A549 (cell line): ENCODE measurements at regions not wholly inside any gene's neighbourhood (a gene's known extent, or its start where the extent isn't known, plus 50 kb on each side); places are given as distances from the start of the nearest gene placed in this dataset.
A peak's percentile ranks its signal among the peaks of the same experiment; 100 is the strongest.

Experiments used
- ATAC-seq, 2 experiments: fragments of 200-7000 bp in 1 of 2; fragments of >200 bp in 1 of 2; cut with Nextera tagmentation in 1 of 2; cut with Tn5 transposase in 1 of 2; 3 replicates each; pipeline versions ENCODE4 v1.8.0 to v1.9.1; 2018 to 2020; ENCODE audit warnings: mild to moderate bottlenecking in 1 of 2, moderate library complexity in 1 of 2
- CTCF ChIA-PET: fragments of 300-600 bp; sonication (Branson Sonifier 250); formaldehyde crosslinking; extraction: SDS; loops from one replicate; lab custom pipeline; 2021; ENCODE audit warnings: antibody characterized with exemption, inconsistent platforms; lab: Yijun Ruan, JAX
- POLR2A ChIA-PET: fragments of 350-600 bp; formaldehyde crosslinking; extraction: SDS; loops from one replicate; lab custom pipeline; 2021; ENCODE audit warnings: antibody characterized with exemption, inconsistent platforms; lab: Yijun Ruan, JAX
- DNase-seq, 2 experiments: peaks; one replicate each; pipeline versions ENCODE4 v3.0.0 to v3.0.0-alpha.2; 2011 to 2016; ENCODE audit warnings: low read depth in 1 of 2, low spot score in 1 of 2
- FAIRE-seq: peaks from 2 replicates; lab custom pipeline; 2011; peaks lifted over from hg19 to GRCh38; lab: Jason Lieb, UNC
- H3K27ac ChIP-seq, 2 experiments: fragments of >200 bp; sonication (Bioruptor Twin); formaldehyde crosslinking; 3 replicates each; pipeline ENCODE4 v1.5.1; 2016 to 2017
- H3K4me1 ChIP-seq: fragments of >200 bp; sonication (Bioruptor Twin); formaldehyde crosslinking; 3 replicates; pipeline ENCODE4 v1.6.1; 2016
- H3K4me2 ChIP-seq: fragments of >200 bp; sonication (Bioruptor Twin); formaldehyde crosslinking; 3 replicates; pipeline ENCODE4 v1.6.1; 2016
- H3K4me3 ChIP-seq: fragments of >200 bp; sonication (Bioruptor Twin); formaldehyde crosslinking; 3 replicates; pipeline ENCODE4 v1.5.1; 2016
- H3K9me3 ChIP-seq: fragments of >200 bp; sonication (Bioruptor Twin); formaldehyde crosslinking; 3 replicates; pipeline ENCODE4 v1.6.1; 2016
- CBX8 ChIP-seq: fragments of 200-600 bp; sonication (generic); IDR thresholded peaks from 2 replicates; pipeline ENCODE4 v1.6.1; 2016
- ELK1 ChIP-seq: fragments of 150-350 bp; IDR thresholded peaks from 2 replicates; pipeline ENCODE4 v1.6.1; 2014; ENCODE audit warnings: low read depth, mild to moderate bottlenecking, low read length
- ESRRA ChIP-seq: fragments of 150-350 bp; IDR thresholded peaks from 2 replicates; pipeline ENCODE4 v1.6.1; 2014; ENCODE audit warnings: mild to moderate bottlenecking, low read length, borderline replicate concordance
- FOSB ChIP-seq: fragments of 250-450 bp; sonication (Bioruptor Pico); IDR thresholded peaks from 2 replicates; pipeline ENCODE4 v1.5.0; 2020; ENCODE audit warnings: mild to moderate bottlenecking, moderate library complexity
- FOXS1 ChIP-seq: fragments of 250-450 bp; sonication (Bioruptor Pico); IDR thresholded peaks from 2 replicates; pipeline ENCODE4 v1.5.0; 2020; ENCODE audit warnings: mild to moderate bottlenecking, moderate library complexity
- GATA3 ChIP-seq: IDR thresholded peaks from 2 replicates; pipeline ENCODE4 v1.6.1; 2012; ENCODE audit warnings: borderline replicate concordance
- HDAC2 ChIP-seq: fragments of 200-600 bp; sonication (generic); IDR thresholded peaks from 2 replicates; pipeline ENCODE4 v1.6.1; 2016
- HOXB5 ChIP-seq: fragments of 250-450 bp; sonication (Bioruptor Pico); IDR thresholded peaks from 2 replicates; pipeline ENCODE4 v1.5.0; 2020; ENCODE audit warnings: mild to moderate bottlenecking, moderate library complexity
- JUNB ChIP-seq: fragments of >200 bp; sonication (Bioruptor Twin); formaldehyde crosslinking; IDR thresholded peaks from 2 replicates; pipeline ENCODE4 v1.6.1; 2016
- KDM5A ChIP-seq: fragments of 200-600 bp; sonication (generic); IDR thresholded peaks from 2 replicates; pipeline ENCODE4 v1.6.1; 2016; ENCODE audit warnings: antibody characterized with exemption, mild to moderate bottlenecking
- MAFK ChIP-seq: fragments of 450-650 bp; IDR thresholded peaks from 2 replicates; pipeline ENCODE4 v1.6.1; 2014; ENCODE audit not compliant: partially characterized antibody
- NPAS2 ChIP-seq: fragments of 250-450 bp; sonication (Bioruptor Pico); IDR thresholded peaks from 2 replicates; pipeline ENCODE4 v1.8.0; 2022; ENCODE audit warnings: mild to moderate bottlenecking, moderate library complexity, borderline replicate concordance
- PBX3 ChIP-seq: IDR thresholded peaks from 2 replicates; pipeline ENCODE4 v1.6.1; 2012
- POLR2AphosphoS2 ChIP-seq: conservative IDR thresholded peaks from 2 replicates; pipeline ENCODE4 v1.6.1; 2012; ENCODE audit warnings: low read length, improper control_type of control experiment, inconsistent platforms
- RARB ChIP-seq: fragments of 250-450 bp; sonication (Bioruptor Pico); IDR thresholded peaks from 2 replicates; pipeline ENCODE4 v1.8.0; 2021; ENCODE audit warnings: mild to moderate bottlenecking, moderate library complexity
- SMC3 ChIP-seq: fragments of >200 bp; sonication (Bioruptor Twin); formaldehyde crosslinking; IDR thresholded peaks from 3 replicates; pipeline ENCODE4 v1.6.1; 2018; ENCODE audit warnings: inconsistent platforms
- TFCP2L1 ChIP-seq: fragments of 250-450 bp; sonication (Bioruptor Pico); IDR thresholded peaks from 2 replicates; pipeline ENCODE4 v1.5.0; 2021; ENCODE audit warnings: mild to moderate bottlenecking
- ZFP36 ChIP-seq: fragments of 450-650 bp; IDR thresholded peaks from 2 replicates; pipeline ENCODE4 v1.6.1; 2014; ENCODE audit warnings: borderline replicate concordance; ENCODE audit not compliant: partially characterized antibody
- ZSCAN20 ChIP-seq: fragments of 250-450 bp; sonication (Bioruptor Pico); IDR thresholded peaks from 2 replicates; pipeline ENCODE4 v1.8.0; 2022; ENCODE audit warnings: mild to moderate bottlenecking, moderate library complexity
- WGBS: methylation state at CpG from one replicate; pipeline ENCODE4 v1.1.6; 2017; ENCODE audit errors: missing lambda C conversion rate; 5-methylcytosine and 5-hydroxymethylcytosine counted together
- TF ChIP-seq, protein P1 (sequence below): IDR thresholded peaks from 2 replicates; pipeline ENCODE4 v1.6.1; 2012; ENCODE audit warnings: low read depth, borderline replicate concordance
- TF ChIP-seq, protein P2 (sequence below): fragments of >200 bp; sonication (Bioruptor Twin); formaldehyde crosslinking; IDR thresholded peaks from 3 replicates; pipeline ENCODE4 v1.5.1; 2016

- FAIRE-seq, result no peak
- peaks cover 21% of the 10 kb centered on the region for H3K4me1 ChIP-seq
- POLR2A ChIA-PET, result interaction anchor here (1.1 kb wide), 1 partner anchor 39 kb away, joined by 4 read pairs; no protein-coding TSS in a partner anchor
- 93% methylated on average over 10 of the region's 10 CpGs for WGBS
- H3K4me2 ChIP-seq, result no peak overlapping the region
- H3K9me3 ChIP-seq, result no peaks in the 10 kb centered on the region
- H3K27ac ChIP-seq, result no peak overlapping the region
- CTCF ChIA-PET, result interaction anchor here (1.1 to 1.8 kb wide), 2 partner anchors 152 to 198 kb away, joined by 3 to 10 read pairs; no protein-coding TSS in a partner anchor
- no peak for ATAC-seq
- no peak overlapping the region for H3K4me3 ChIP-seq
- TF ChIP-seq POLR2AphosphoS2, result no peak
- no peak for TF ChIP-seq GATA3
- TF ChIP-seq HDAC2, result no peak
- TF ChIP-seq ESRRA, result no peak
- TF ChIP-seq ZSCAN20 (CRISPR knock-in tag), result no peak
- no peak for TF ChIP-seq TFCP2L1 (CRISPR knock-in tag)
- no peak for TF ChIP-seq CBX8
- TF ChIP-seq, protein P1, sequence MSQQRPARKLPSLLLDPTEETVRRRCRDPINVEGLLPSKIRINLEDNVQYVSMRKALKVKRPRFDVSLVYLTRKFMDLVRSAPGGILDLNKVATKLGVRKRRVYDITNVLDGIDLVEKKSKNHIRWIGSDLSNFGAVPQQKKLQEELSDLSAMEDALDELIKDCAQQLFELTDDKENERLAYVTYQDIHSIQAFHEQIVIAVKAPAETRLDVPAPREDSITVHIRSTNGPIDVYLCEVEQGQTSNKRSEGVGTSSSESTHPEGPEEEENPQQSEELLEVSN, result no peak
- no peak for TF ChIP-seq FOXS1
- TF ChIP-seq, protein P2, sequence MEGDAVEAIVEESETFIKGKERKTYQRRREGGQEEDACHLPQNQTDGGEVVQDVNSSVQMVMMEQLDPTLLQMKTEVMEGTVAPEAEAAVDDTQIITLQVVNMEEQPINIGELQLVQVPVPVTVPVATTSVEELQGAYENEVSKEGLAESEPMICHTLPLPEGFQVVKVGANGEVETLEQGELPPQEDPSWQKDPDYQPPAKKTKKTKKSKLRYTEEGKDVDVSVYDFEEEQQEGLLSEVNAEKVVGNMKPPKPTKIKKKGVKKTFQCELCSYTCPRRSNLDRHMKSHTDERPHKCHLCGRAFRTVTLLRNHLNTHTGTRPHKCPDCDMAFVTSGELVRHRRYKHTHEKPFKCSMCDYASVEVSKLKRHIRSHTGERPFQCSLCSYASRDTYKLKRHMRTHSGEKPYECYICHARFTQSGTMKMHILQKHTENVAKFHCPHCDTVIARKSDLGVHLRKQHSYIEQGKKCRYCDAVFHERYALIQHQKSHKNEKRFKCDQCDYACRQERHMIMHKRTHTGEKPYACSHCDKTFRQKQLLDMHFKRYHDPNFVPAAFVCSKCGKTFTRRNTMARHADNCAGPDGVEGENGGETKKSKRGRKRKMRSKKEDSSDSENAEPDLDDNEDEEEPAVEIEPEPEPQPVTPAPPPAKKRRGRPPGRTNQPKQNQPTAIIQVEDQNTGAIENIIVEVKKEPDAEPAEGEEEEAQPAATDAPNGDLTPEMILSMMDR, result no peak
- no peak for TF ChIP-seq HOXB5 (CRISPR knock-in tag)
- TF ChIP-seq KDM5A, result no peak
- no peak for TF ChIP-seq NPAS2 (CRISPR knock-in tag)
- TF ChIP-seq FOSB (CRISPR knock-in tag), result no peak
- no peak for TF ChIP-seq RARB
- no peak for TF ChIP-seq PBX3
- TF ChIP-seq ELK1, result no peak
- no peak for TF ChIP-seq SMC3
- no peak for TF ChIP-seq JUNB
- peak in 1 of 2 experiments; percentile 10 for DNase-seq
These were observed 241.7 kb upstream of the RAB4A start for GRCh38 chr1:229028987-229029878.

- WGBS, result 100% methylated on average over 1 of the region's 1 CpG
- ChIA-PET CTCF (interaction anchor here (1.1 to 1.8 kb wide), 2 partner anchors 153 to 197 kb away, joined by 3 to 10 read pairs; no protein-coding TSS in a partner anchor), POLR2A (no interaction called here)
- Histone ChIP-seq H3K9me3 (no peaks in the 10 kb centered on the region), H3K4me3 (no peak overlapping the region), H3K4me2 (no peak overlapping the region), H3K27ac (no peak overlapping the region), H3K4me1 (peaks cover 15% of the 10 kb centered on the region)
- FAIRE-seq (no peak), ATAC-seq (no peak), DNase-seq (no peak)
- TF ChIP-seq ZFP36 (no peak), MAFK (no peak)
These were observed 241.1 kb upstream of the RAB4A start for GRCh38 chr1:229029879-229030235.
